Dendritic cell treated with granulocyte-macrophage colony-stimulating factor and Interleukin-4, amounts not matched to agents 40 ng/mL and 50 ng/mL, for 4 days (primary cell): ENCODE measurements at regions not wholly inside any gene's neighbourhood (a gene's known extent, or its start where the extent isn't known, plus 50 kb on each side); places are given as distances from the start of the nearest gene placed in this dataset.

Experiments used
- H3K27ac Mint-ChIP-seq: one replicate; pipeline ENCODE4 v1.8.0; 2022; ENCODE audit warnings: mild to moderate bottlenecking, mixed read lengths
- H3K27me3 Mint-ChIP-seq: one replicate; pipeline ENCODE4 v1.8.0; 2022; ENCODE audit warnings: mild to moderate bottlenecking, mixed read lengths
- H3K36me3 Mint-ChIP-seq: one replicate; pipeline ENCODE4 v1.8.0; 2022; ENCODE audit warnings: low read depth, mixed read lengths
- H3K4me1 Mint-ChIP-seq: one replicate; pipeline ENCODE4 v1.8.0; 2022; ENCODE audit warnings: low read depth, mixed read lengths
- H3K4me3 Mint-ChIP-seq: one replicate; pipeline ENCODE4 v1.8.0; 2022; ENCODE audit warnings: mild to moderate bottlenecking, moderate library complexity, mixed read lengths
- H3K9me3 Mint-ChIP-seq: one replicate; pipeline ENCODE4 v1.8.0; 2022; ENCODE audit warnings: mixed read lengths
- intact Hi-C: fragments of 100-400 bp; cut with micrococcal nuclease; formaldehyde crosslinking; loops from one replicate; pipeline ENCODE4 v1.15.0; 2022

DNA sequence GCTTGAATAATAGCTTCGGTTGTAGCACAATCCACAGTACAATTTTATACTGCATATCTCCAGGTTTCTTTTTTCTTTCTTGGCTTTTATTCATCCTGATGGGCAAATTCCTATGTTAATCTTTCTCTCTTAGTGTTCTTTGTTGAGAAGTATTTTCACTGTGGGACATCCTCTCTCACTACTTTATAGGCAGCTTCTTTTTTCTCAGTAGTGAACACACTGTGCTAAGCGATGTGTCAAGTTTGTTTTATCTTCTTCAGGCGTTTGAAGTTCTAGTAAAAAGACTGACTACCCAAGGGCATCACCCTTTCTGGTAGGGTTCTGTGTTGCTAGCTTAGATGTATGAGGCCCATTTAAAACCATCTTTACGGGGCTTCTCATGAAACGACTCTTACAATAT is 182.1 kb downstream of the FAM170A start:
- H3K36me3 Mint-ChIP-seq = no peaks in the 10 kb centered on the region
- H3K27me3 Mint-ChIP-seq = no peaks in the 10 kb centered on the region
- no peak overlapping the region for H3K4me3 Mint-ChIP-seq
- H3K4me1 Mint-ChIP-seq = no peaks in the 10 kb centered on the region
- H3K27ac Mint-ChIP-seq = no peak overlapping the region
- peaks cover 22% of the 10 kb centered on the region for H3K9me3 Mint-ChIP-seq
- intact Hi-C loops = no loop called here

GRCh38 chr5:119814655-119815054 is 185.3 kb downstream of the FAM170A start:
- H3K4me1 Mint-ChIP-seq = no peaks in the 10 kb centered on the region
- no peak overlapping the region for H3K4me3 Mint-ChIP-seq
- no peak overlapping the region for H3K27ac Mint-ChIP-seq
- H3K36me3 Mint-ChIP-seq = no peaks in the 10 kb centered on the region
- intact Hi-C loops = no loop called here
- no peaks in the 10 kb centered on the region for H3K27me3 Mint-ChIP-seq
- H3K9me3 Mint-ChIP-seq = no peaks in the 10 kb centered on the region

DNA sequence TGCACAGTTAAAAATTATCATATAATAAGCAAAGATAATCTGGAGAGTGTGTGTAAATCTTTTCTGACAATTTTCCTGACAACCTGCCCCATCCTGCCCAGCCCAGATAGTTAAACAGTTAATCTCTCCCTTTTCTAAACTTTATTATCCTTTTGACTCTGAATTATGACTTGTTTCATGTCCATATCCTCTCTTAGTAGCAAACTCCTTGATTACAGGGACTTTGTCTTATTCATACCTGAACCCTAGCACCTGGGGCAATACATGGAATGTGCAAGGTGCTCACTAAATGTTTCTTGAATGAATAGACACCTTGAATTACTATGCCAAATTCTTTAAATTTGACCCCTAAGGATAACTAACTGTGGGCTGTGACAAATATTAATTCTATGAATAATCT is 186.7 kb downstream of the FAM170A start:
- H3K4me1 Mint-ChIP-seq = no peaks in the 10 kb centered on the region
- H3K36me3 Mint-ChIP-seq = no peaks in the 10 kb centered on the region
- no peak overlapping the region for H3K27ac Mint-ChIP-seq
- no peaks in the 10 kb centered on the region for H3K9me3 Mint-ChIP-seq
- H3K4me3 Mint-ChIP-seq = no peak overlapping the region
- intact Hi-C loops = no loop called here
- H3K27me3 Mint-ChIP-seq = no peaks in the 10 kb centered on the region

DNA sequence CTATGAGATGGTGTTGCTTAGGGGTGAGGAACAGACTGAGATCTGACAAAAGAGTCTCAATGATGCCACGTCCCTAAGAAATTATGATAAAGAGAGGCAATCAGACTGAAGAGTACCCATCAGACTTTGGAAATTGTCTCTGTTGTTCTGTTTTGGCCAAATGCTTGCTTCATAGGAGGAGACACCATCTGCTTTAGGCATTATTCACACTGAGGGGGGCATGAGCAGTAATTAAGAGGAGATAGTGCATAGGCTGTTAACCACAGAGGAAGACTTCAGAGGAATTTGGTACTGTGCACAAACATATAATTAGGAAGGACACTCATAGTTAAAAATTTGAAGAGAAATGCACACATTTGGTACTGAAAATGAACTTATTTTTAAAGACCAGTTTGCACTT is 190.7 kb downstream of the FAM170A start:
- no peaks in the 10 kb centered on the region for H3K9me3 Mint-ChIP-seq
- intact Hi-C loops = no loop called here
- H3K27me3 Mint-ChIP-seq = no peaks in the 10 kb centered on the region
- no peaks in the 10 kb centered on the region for H3K36me3 Mint-ChIP-seq
- no peak overlapping the region for H3K4me3 Mint-ChIP-seq
- no peak overlapping the region for H3K27ac Mint-ChIP-seq
- H3K4me1 Mint-ChIP-seq = no peaks in the 10 kb centered on the region

DNA sequence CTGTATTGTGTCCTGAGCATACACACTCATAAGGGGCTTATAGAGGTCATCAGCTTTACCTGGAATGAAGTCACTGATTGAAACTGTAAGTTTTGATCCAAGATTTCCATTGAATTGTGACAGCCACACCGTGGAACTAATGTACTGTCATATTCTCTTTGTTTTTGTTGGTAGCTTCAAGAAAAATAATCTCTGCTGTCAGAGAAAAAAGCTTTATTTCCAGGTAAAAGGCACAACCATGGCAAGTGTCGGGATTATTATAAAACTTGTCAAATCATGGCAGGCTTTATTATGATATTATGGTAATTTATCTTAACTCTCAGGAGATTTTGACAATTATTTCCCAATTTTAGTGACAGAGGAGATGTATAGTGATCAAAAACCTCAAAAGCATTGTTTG is 191.2 kb downstream of the FAM170A start:
- Mint-ChIP-seq H3K36me3 (no peaks in the 10 kb centered on the region), H3K27ac (no peak overlapping the region), H3K27me3 (no peaks in the 10 kb centered on the region), H3K4me1 (no peaks in the 10 kb centered on the region), H3K9me3 (no peaks in the 10 kb centered on the region), H3K4me3 (no peak overlapping the region)
- intact Hi-C loops = no loop called here

- Mint-ChIP-seq H3K4me3 (no peak overlapping the region), H3K36me3 (no peaks in the 10 kb centered on the region), H3K27ac (no peak overlapping the region), H3K27me3 (no peaks in the 10 kb centered on the region), H3K9me3 (no peaks in the 10 kb centered on the region), H3K4me1 (no peaks in the 10 kb centered on the region)
- intact Hi-C loops = no loop called here
These were observed 199.2 kb downstream of the FAM170A start for GRCh38 chr5:119828541-119828940.

DNA sequence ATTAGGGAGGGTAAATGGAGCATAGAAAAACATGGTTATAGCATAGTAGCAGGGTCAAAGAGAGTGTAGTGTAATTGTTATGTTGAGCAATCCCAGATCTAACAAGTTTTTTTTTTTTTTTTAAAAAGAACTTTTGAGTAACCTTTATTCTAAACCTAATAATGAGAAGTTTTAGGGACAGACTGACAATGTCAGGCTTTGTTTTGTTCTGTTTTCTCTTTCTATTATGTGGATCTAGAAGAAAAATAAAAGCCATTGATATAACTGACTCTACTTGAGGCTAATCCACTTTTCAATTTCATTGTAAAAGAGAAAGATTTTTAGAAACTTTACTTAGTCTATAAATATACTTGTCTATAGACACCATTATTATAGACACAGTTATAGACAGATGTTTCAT is 200.0 kb downstream of the FAM170A start:
- no peak overlapping the region for H3K27ac Mint-ChIP-seq
- intact Hi-C loops = no loop called here
- no peak overlapping the region for H3K4me3 Mint-ChIP-seq
- H3K4me1 Mint-ChIP-seq = no peaks in the 10 kb centered on the region
- H3K36me3 Mint-ChIP-seq = no peaks in the 10 kb centered on the region
- no peaks in the 10 kb centered on the region for H3K27me3 Mint-ChIP-seq
- H3K9me3 Mint-ChIP-seq = no peaks in the 10 kb centered on the region

DNA sequence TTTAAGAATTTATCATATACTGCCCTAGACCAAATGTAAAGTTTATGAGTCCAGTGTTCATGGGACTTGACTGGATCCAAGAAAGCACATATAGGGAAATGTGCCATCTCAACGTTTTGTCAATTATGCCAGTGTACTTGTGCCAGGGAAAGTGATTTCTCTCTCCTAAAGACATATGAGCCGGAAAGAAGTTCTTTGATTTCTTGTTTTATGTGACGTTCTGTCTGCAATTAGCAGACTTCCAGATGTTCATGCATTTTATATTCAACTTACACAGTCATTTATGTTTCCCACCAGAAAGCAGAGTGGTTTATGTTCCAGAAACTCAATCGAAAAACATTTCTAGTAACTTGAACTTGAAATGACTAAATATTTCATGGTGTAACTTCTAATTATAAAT is 203.8 kb downstream of the FAM170A start:
- no peaks in the 10 kb centered on the region for H3K27me3 Mint-ChIP-seq
- no peaks in the 10 kb centered on the region for H3K4me1 Mint-ChIP-seq
- intact Hi-C loops = no loop called here
- no peak overlapping the region for H3K27ac Mint-ChIP-seq
- H3K4me3 Mint-ChIP-seq = no peak overlapping the region
- no peaks in the 10 kb centered on the region for H3K36me3 Mint-ChIP-seq
- peaks cover 5% of the 10 kb centered on the region for H3K9me3 Mint-ChIP-seq

DNA sequence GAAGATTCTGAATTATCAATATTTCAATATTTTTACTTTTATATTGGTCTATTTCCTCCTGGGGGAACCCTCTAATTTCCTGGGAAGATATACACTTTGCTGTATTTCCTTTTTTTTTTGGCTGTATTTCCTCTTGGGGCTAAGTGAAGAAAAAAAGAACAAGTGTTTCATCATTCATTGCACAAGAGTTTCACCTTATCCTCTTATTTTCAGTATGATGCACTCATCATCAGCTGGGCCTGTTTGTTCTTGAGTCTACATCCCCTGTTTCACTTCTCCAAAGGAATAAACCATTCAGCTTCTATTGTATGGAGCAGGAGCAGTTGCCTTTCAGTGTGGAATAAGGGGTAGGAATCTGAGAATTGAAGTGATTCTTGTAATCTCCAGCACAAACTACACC is 210.8 kb downstream of the FAM170A start:
- no peaks in the 10 kb centered on the region for H3K4me1 Mint-ChIP-seq
- intact Hi-C loops = no loop called here

DNA sequence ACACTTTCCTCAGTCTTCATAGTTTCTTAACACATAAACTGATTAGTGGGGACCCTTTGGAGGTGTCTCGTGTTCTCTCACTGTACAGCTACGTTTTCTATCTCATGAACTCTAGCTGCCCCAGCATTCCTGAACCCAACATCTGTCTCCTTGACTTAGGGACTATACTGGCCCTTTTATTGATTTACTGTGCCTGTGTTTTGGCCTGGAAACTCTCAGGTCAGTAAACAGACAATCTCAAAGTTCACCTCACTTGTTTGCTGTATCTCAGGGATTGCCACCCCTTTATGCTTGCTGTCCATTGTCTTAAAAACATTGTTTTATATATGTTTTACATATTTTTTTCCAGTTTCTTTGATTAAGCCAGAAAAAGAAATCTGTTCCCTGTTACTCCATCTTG is 222.8 kb downstream of the FAM170A start:
- no peak overlapping the region for H3K27ac Mint-ChIP-seq
- intact Hi-C loops = no loop called here
- H3K4me3 Mint-ChIP-seq = no peak overlapping the region

More for the DNA sequence above, 210.8 kb downstream of the FAM170A start:
- Mint-ChIP-seq H3K36me3 (no peaks in the 10 kb centered on the region), H3K27ac (no peak overlapping the region), H3K9me3 (peaks cover 41% of the 10 kb centered on the region), H3K4me3 (no peak overlapping the region), H3K27me3 (no peaks in the 10 kb centered on the region)

GRCh38 chr5:119860463-119860862 is 231.1 kb downstream of the FAM170A start:
- intact Hi-C loops = no loop called here
- Mint-ChIP-seq H3K4me3 (no peak overlapping the region), H3K36me3 (no peaks in the 10 kb centered on the region), H3K27me3 (no peaks in the 10 kb centered on the region), H3K4me1 (no peaks in the 10 kb centered on the region), H3K27ac (no peak overlapping the region), H3K9me3 (peaks cover 37% of the 10 kb centered on the region)

More for the DNA sequence above, 222.8 kb downstream of the FAM170A start:
- Mint-ChIP-seq H3K27me3 (no peaks in the 10 kb centered on the region), H3K4me1 (no peaks in the 10 kb centered on the region), H3K36me3 (no peaks in the 10 kb centered on the region), H3K9me3 (peaks cover 8% of the 10 kb centered on the region)

DNA sequence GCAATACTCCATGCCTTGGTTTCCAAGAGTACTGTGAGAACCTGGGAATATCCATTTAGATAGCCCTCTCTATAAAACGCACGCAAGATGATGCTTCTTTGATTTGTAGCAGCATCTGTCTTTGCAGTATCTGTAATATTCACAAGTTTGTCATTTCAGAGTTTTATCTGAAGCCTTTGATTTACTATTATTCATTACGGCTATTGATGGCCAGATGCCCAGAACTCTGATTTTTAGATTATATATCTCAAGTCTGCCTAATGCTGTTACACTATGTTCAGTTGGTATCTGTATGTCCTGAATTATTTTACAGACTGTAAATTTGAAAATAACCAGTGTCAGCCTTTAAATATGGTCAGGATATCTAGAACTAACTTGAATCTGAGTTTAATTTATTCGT is 233.3 kb downstream of the FAM170A start:
- H3K36me3 Mint-ChIP-seq = no peaks in the 10 kb centered on the region
- H3K9me3 Mint-ChIP-seq = peaks cover 24% of the 10 kb centered on the region
- H3K4me3 Mint-ChIP-seq = no peak overlapping the region
- H3K27me3 Mint-ChIP-seq = no peaks in the 10 kb centered on the region
- no peaks in the 10 kb centered on the region for H3K4me1 Mint-ChIP-seq
- intact Hi-C loops = no loop called here
- H3K27ac Mint-ChIP-seq = no peak overlapping the region

DNA sequence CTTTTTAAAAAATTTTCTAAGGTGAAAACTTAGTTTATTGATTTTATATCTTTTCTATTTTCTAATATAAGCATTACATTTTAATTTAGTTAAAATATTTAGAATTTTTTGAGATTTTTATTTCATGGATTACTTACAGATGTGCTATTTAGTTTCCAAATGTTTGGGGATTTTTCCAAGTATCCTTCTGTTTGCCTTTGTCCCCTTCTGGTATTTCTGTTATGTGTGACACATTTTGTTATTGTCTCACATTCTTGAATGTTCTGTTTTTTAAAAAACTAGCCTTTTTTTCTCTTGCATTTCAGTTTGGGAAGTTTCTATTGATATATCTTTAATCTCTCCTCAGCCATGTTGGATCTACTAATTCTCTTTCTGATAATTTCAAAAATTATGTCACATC is 234.9 kb downstream of the FAM170A start:
- Mint-ChIP-seq H3K4me1 (no peaks in the 10 kb centered on the region), H3K9me3 (peaks cover 20% of the 10 kb centered on the region), H3K27me3 (no peaks in the 10 kb centered on the region), H3K36me3 (no peaks in the 10 kb centered on the region), H3K27ac (no peak overlapping the region), H3K4me3 (no peak overlapping the region)
- intact Hi-C loops = no loop called here

DNA sequence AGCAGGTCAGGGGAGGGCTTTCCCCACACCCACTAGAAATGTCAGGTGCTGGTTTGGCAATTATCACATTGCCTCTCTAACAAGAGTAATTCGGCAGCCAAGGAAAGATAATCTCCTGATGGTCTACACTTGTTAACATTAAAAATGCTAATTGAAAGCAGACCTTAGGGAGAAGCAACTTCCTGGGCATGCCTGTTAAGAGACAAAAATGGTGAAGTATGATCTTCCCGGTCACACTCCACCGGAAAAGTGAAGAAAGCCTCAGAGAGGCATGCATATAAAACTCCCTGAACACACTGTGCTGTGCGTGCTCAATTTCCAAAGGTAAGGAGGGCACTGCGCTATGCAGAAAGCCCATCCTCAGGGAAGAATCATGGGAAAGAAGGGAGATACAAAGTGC is 244.3 kb downstream of the FAM170A start:
- Mint-ChIP-seq H3K36me3 (no peaks in the 10 kb centered on the region), H3K4me3 (no peak overlapping the region), H3K9me3 (peaks cover 8% of the 10 kb centered on the region), H3K27me3 (no peaks in the 10 kb centered on the region), H3K27ac (no peak overlapping the region), H3K4me1 (no peaks in the 10 kb centered on the region)
- intact Hi-C loops = no loop called here

GRCh38 chr5:119876522-119876921 is 247.2 kb downstream of the FAM170A start:
- H3K27ac Mint-ChIP-seq = no peak overlapping the region
- intact Hi-C loops = no loop called here
- H3K36me3 Mint-ChIP-seq = no peaks in the 10 kb centered on the region
- no peaks in the 10 kb centered on the region for H3K9me3 Mint-ChIP-seq
- no peaks in the 10 kb centered on the region for H3K4me1 Mint-ChIP-seq
- H3K27me3 Mint-ChIP-seq = no peaks in the 10 kb centered on the region
- H3K4me3 Mint-ChIP-seq = no peak overlapping the region

GRCh38 chr5:119878712-119879111 is 249.4 kb downstream of the FAM170A start:
- H3K36me3 Mint-ChIP-seq = no peaks in the 10 kb centered on the region
- H3K4me1 Mint-ChIP-seq = no peaks in the 10 kb centered on the region
- intact Hi-C loops = no loop called here
- H3K27me3 Mint-ChIP-seq = no peaks in the 10 kb centered on the region
- no peak overlapping the region for H3K4me3 Mint-ChIP-seq
- H3K9me3 Mint-ChIP-seq = no peaks in the 10 kb centered on the region
- no peak overlapping the region for H3K27ac Mint-ChIP-seq
